ENCODE measurements at regions not wholly inside any gene's neighbourhood (a gene's known extent, or its start where the extent isn't known, plus 50 kb on each side); places are given as distances from the start of the nearest gene placed in this dataset.

- H3K27me3 ChIP-seq (ENCODE audit: insufficient read depth, low read length): no peaks in the 10 kb centered on the region; the same call in 1 of the 2 replicates
- H3K36me3 ChIP-seq (ENCODE audit: insufficient read depth, low read length): no peaks in the 10 kb centered on the region
- 0 out of 2 replicates have a peak, but pooled peaks cover 6% of the 10 kb centered on the region for H3K9me3 ChIP-seq (ENCODE audit: insufficient read depth, low read depth, low read length)
- 95% methylated on average over 4 of the region's 4 CpGs for WGBS
- no peaks in the 10 kb centered on the region for H3K4me1 ChIP-seq (ENCODE audit: insufficient read depth, low read length)
- no peak overlapping the region for H3K4me3 ChIP-seq (ENCODE audit: low read length)
- no peak overlapping the region for H3K27ac ChIP-seq (ENCODE audit: low read depth, low read length)
- no peak overlapping the region for H3K9ac ChIP-seq (ENCODE audit: low read depth, low read length)
These were observed 144.1 kb upstream of the AJAP1 start for GRCh38 chr1:4510276-4510691.

GRCh38 chr1:4511374-4511773 lies 143.0 kb upstream of the AJAP1 start:
- Histone ChIP-seq H3K36me3 (ENCODE audit: insufficient read depth, low read length) (no peaks in the 10 kb centered on the region), H3K4me1 (ENCODE audit: insufficient read depth, low read length) (no peaks in the 10 kb centered on the region), H3K9me3 (ENCODE audit: insufficient read depth, low read depth, low read length) (0 out of 2 replicates have a peak, but pooled peaks cover 6% of the 10 kb centered on the region), H3K27me3 (ENCODE audit: insufficient read depth, low read length) (no peaks in the 10 kb centered on the region; the same call in 1 of the 2 replicates), H3K4me3 (ENCODE audit: low read length) (no peak overlapping the region), H3K9ac (ENCODE audit: low read depth, low read length) (no peak overlapping the region), H3K27ac (ENCODE audit: low read depth, low read length) (no peak overlapping the region)
- WGBS: 97% methylated on average over 13 of the region's 13 CpGs

GRCh38 chr1:4512636-4513035 lies 141.8 kb upstream of the AJAP1 start:
- Histone ChIP-seq H3K27me3 (ENCODE audit: insufficient read depth, low read length) (no peaks in the 10 kb centered on the region; the same call in 1 of the 2 replicates), H3K9ac (ENCODE audit: low read depth, low read length) (no peak overlapping the region), H3K36me3 (ENCODE audit: insufficient read depth, low read length) (no peaks in the 10 kb centered on the region), H3K9me3 (ENCODE audit: insufficient read depth, low read depth, low read length) (0 out of 2 replicates have a peak, but pooled peaks cover 6% of the 10 kb centered on the region), H3K4me1 (ENCODE audit: insufficient read depth, low read length) (no peaks in the 10 kb centered on the region), H3K4me3 (ENCODE audit: low read length) (no peak overlapping the region), H3K27ac (ENCODE audit: low read depth, low read length) (no peak overlapping the region)
- 93% methylated on average over 6 of the region's 6 CpGs for WGBS

- WGBS: 81% methylated on average over 4 of the region's 7 CpGs
- no peak overlapping the region for H3K4me3 ChIP-seq (ENCODE audit: low read length)
- H3K27me3 ChIP-seq (ENCODE audit: insufficient read depth, low read length): no peaks in the 10 kb centered on the region; the same call in 1 of the 2 replicates
- H3K27ac ChIP-seq (ENCODE audit: low read depth, low read length): no peak overlapping the region
- no peak overlapping the region for H3K9ac ChIP-seq (ENCODE audit: low read depth, low read length)
- H3K36me3 ChIP-seq (ENCODE audit: insufficient read depth, low read length): no peaks in the 10 kb centered on the region
- 0 out of 2 replicates have a peak, but pooled peaks cover 2% of the 10 kb centered on the region for H3K9me3 ChIP-seq (ENCODE audit: insufficient read depth, low read depth, low read length)
- H3K4me1 ChIP-seq (ENCODE audit: insufficient read depth, low read length): no peaks in the 10 kb centered on the region
These were observed 140.7 kb upstream of the AJAP1 start for GRCh38 chr1:4513685-4514084.

GRCh38 chr1:4515727-4516289 lies 138.6 kb upstream of the AJAP1 start:
- Histone ChIP-seq H3K9me3 (ENCODE audit: insufficient read depth, low read depth, low read length) (0 out of 2 replicates have a peak, but pooled peaks cover 2% of the 10 kb centered on the region), H3K36me3 (ENCODE audit: insufficient read depth, low read length) (no peaks in the 10 kb centered on the region), H3K4me1 (ENCODE audit: insufficient read depth, low read length) (no peaks in the 10 kb centered on the region), H3K4me3 (ENCODE audit: low read length) (no peak overlapping the region), H3K9ac (ENCODE audit: low read depth, low read length) (no peak overlapping the region), H3K27me3 (ENCODE audit: insufficient read depth, low read length) (no peaks in the 10 kb centered on the region), H3K27ac (ENCODE audit: low read depth, low read length) (no peak overlapping the region)
- 92% methylated on average over 14 of the region's 15 CpGs for WGBS

- no peaks in the 10 kb centered on the region for H3K27me3 ChIP-seq (ENCODE audit: insufficient read depth, low read length)
- WGBS: 94% methylated on average over 7 of the region's 7 CpGs
- no peaks in the 10 kb centered on the region for H3K4me1 ChIP-seq (ENCODE audit: insufficient read depth, low read length)
- H3K27ac ChIP-seq (ENCODE audit: low read depth, low read length): no peak overlapping the region
- H3K9ac ChIP-seq (ENCODE audit: low read depth, low read length): no peak overlapping the region
- H3K36me3 ChIP-seq (ENCODE audit: insufficient read depth, low read length): no peaks in the 10 kb centered on the region
- 0 out of 2 replicates have a peak, but pooled peaks cover 2% of the 10 kb centered on the region for H3K9me3 ChIP-seq (ENCODE audit: insufficient read depth, low read depth, low read length)
- no peak overlapping the region for H3K4me3 ChIP-seq (ENCODE audit: low read length)
These were observed 137.8 kb upstream of the AJAP1 start for GRCh38 chr1:4516596-4516995.

- no peaks in the 10 kb centered on the region for H3K4me1 ChIP-seq (ENCODE audit: insufficient read depth, low read length)
- 0 out of 2 replicates have a peak, but pooled peaks cover 2% of the 10 kb centered on the region for H3K9me3 ChIP-seq (ENCODE audit: insufficient read depth, low read depth, low read length)
- H3K27me3 ChIP-seq (ENCODE audit: insufficient read depth, low read length): no peaks in the 10 kb centered on the region
- WGBS: 95% methylated on average over 19 of the region's 19 CpGs
- no peaks in the 10 kb centered on the region for H3K36me3 ChIP-seq (ENCODE audit: insufficient read depth, low read length)
- no peak overlapping the region for H3K27ac ChIP-seq (ENCODE audit: low read depth, low read length)
- no peak overlapping the region for H3K4me3 ChIP-seq (ENCODE audit: low read length)
- no peak overlapping the region for H3K9ac ChIP-seq (ENCODE audit: low read depth, low read length)
These were observed 137.0 kb upstream of the AJAP1 start for GRCh38 chr1:4517186-4517954.

GRCh38 chr1:4518621-4519020 lies 135.8 kb upstream of the AJAP1 start:
- Histone ChIP-seq H3K4me1 (ENCODE audit: insufficient read depth, low read length) (no peaks in the 10 kb centered on the region), H3K9me3 (ENCODE audit: insufficient read depth, low read depth, low read length) (0 out of 2 replicates have a peak, but pooled peaks cover 2% of the 10 kb centered on the region), H3K27me3 (ENCODE audit: insufficient read depth, low read length) (no peaks in the 10 kb centered on the region), H3K9ac (ENCODE audit: low read depth, low read length) (no peak overlapping the region), H3K27ac (ENCODE audit: low read depth, low read length) (no peak overlapping the region), H3K36me3 (ENCODE audit: insufficient read depth, low read length) (no peaks in the 10 kb centered on the region), H3K4me3 (ENCODE audit: low read length) (no peak overlapping the region)
- WGBS: 88% methylated on average over 7 of the region's 7 CpGs

GRCh38 chr1:4519954-4520353 lies 134.5 kb upstream of the AJAP1 start:
- Histone ChIP-seq H3K4me3 (ENCODE audit: low read length) (no peak overlapping the region), H3K9me3 (ENCODE audit: insufficient read depth, low read depth, low read length) (no peaks in the 10 kb centered on the region), H3K27me3 (ENCODE audit: insufficient read depth, low read length) (no peaks in the 10 kb centered on the region), H3K27ac (ENCODE audit: low read depth, low read length) (no peak overlapping the region), H3K9ac (ENCODE audit: low read depth, low read length) (no peak overlapping the region), H3K36me3 (ENCODE audit: insufficient read depth, low read length) (no peaks in the 10 kb centered on the region), H3K4me1 (ENCODE audit: insufficient read depth, low read length) (no peaks in the 10 kb centered on the region)
- 91% methylated on average over 6 of the region's 6 CpGs for WGBS

- no peaks in the 10 kb centered on the region for H3K9me3 ChIP-seq (ENCODE audit: insufficient read depth, low read depth, low read length)
- WGBS: 95% methylated on average over 3 of the region's 4 CpGs
- H3K9ac ChIP-seq (ENCODE audit: low read depth, low read length): no peak overlapping the region
- no peaks in the 10 kb centered on the region for H3K27me3 ChIP-seq (ENCODE audit: insufficient read depth, low read length)
- H3K4me1 ChIP-seq (ENCODE audit: insufficient read depth, low read length): no peaks in the 10 kb centered on the region
- no peak overlapping the region for H3K4me3 ChIP-seq (ENCODE audit: low read length)
- no peak overlapping the region for H3K27ac ChIP-seq (ENCODE audit: low read depth, low read length)
- no peaks in the 10 kb centered on the region for H3K36me3 ChIP-seq (ENCODE audit: insufficient read depth, low read length)
These were observed 130.9 kb upstream of the AJAP1 start for GRCh38 chr1:4523551-4523950.

GRCh38 chr1:4526747-4527146 lies 127.7 kb upstream of the AJAP1 start:
- Histone ChIP-seq H3K9me3 (ENCODE audit: insufficient read depth, low read depth, low read length) (no peaks in the 10 kb centered on the region), H3K36me3 (ENCODE audit: insufficient read depth, low read length) (no peaks in the 10 kb centered on the region), H3K27ac (ENCODE audit: low read depth, low read length) (no peak overlapping the region), H3K4me3 (ENCODE audit: low read length) (no peak overlapping the region), H3K4me1 (ENCODE audit: insufficient read depth, low read length) (no peaks in the 10 kb centered on the region; the same call in 1 of the 2 replicates), H3K9ac (ENCODE audit: low read depth, low read length) (no peak overlapping the region), H3K27me3 (ENCODE audit: insufficient read depth, low read length) (no peaks in the 10 kb centered on the region)
- 97% methylated on average over 7 of the region's 8 CpGs for WGBS
